HG03460 (cell line): ENCODE measurements at regions not wholly inside any gene's neighbourhood (a gene's known extent, or its start where the extent isn't known, plus 50 kb on each side); places are given as distances from the start of the nearest gene placed in this dataset.
"Not testable (repeated sequence)": the region's sequence is repeated elsewhere in the genome, so short reads cannot be mapped to it uniquely, and the experiment has no call there.

ENCODE experiments used
- ATAC-seq: cut with Tn5 transposase; IDR thresholded peaks from one replicate; pipeline ENCODE4 v1.9.1; 2021; ENCODE audit not compliant: unreplicated experiment

DNA sequence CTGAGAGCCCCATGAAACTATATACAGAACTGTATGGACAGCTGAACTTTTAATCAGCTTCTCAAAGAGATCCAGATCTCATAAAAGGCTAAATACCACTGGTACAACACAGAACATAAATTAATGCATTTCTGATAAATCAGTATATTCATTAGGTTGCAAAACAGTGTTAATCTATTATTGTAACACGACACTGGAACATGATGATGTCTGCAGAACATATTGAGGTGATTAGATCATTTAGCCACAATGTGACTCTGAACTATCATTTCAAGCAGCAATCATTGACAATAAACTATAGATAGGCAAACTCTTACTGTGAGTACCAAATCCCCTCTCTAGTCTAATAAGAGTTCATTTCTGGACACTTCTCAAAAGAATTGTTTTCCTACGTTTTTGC, 50.3 kb downstream of the GASK1B start:
- ATAC-seq = no peak

DNA sequence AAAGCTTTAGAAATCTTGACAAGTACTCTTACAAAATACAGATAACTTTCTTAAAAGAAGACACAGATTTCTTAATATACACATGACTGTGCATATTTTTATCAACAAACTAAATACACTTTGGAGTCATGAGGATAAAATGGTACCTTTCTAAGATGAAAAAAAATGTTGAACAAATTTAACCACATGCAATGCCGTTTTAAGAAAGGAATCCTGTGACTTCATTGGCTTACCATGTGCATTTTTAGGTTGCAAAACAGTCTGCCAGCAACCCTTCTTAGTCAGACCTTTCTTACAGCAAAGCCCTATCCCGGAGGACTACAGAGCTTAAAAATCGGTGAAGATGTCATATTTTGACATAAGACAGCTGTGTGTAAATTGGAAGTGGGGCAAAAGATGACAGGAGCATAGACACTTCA, 51.7 kb downstream of the GASK1B start:
- no peak for ATAC-seq

DNA sequence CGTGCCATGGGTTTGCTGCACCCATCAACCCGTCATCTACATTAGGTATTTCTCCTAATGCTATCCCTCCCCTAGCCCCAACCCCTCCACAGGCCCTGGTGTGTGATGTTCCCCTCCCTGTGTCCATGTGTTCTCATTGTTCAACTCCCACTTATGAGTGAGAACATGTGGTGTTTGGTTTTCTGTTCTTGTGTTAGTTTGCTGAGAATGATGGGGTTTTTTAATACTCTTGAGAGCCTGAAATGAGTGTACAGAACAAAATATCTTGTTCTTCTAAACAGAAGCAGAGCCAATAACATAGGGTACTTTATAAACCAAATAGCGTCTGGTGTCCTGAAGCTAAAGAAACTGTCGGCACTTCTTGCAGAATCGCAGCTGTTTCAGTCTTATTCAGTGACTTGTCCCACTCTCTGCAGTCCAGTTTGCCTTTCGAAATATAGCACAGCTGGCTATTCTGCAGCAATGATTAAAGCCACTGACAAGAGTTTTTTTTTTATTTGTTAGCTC, 52.1 kb downstream of the GASK1B start:
- ATAC-seq = not testable (repeated sequence)

DNA sequence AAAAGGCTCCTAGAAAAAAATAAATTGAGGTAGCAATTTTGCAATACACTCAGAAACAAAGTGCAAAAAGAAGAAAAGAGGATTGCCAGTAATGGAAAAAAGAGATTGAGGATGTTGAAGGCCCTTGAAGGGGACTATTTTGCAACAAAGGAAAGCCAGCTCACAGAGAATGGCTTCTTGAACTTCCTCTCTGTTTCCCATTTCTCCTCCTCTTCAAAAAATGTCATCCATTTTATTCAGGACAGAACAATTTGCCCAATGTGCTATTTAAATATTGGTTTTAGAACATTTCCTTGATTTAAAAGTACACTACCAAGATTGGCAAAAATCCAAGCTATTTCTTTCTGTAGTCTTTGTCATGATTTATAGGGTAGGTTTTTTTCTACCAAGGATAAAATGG, 60.2 kb downstream of the GASK1B start:
- ATAC-seq = no peak

DNA sequence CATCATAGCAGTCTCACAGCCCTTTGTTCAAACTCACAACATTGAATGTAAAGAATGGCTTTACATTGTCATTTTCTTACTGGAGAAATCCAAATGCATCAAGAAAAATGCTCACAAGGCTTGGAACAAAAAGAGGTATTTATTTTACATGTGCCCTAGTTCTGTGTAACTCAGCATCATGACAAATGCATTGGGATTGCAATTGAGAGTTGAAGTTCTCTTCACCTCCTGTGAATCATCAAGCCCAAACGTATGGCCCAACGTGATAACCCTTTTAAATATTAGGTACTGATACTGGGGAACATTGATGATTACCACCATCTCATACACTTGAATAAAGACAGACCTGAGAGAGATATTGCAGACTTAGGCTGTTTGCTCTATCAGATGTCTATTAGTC, 61.6 kb downstream of the GASK1B start:
- no peak for ATAC-seq

DNA sequence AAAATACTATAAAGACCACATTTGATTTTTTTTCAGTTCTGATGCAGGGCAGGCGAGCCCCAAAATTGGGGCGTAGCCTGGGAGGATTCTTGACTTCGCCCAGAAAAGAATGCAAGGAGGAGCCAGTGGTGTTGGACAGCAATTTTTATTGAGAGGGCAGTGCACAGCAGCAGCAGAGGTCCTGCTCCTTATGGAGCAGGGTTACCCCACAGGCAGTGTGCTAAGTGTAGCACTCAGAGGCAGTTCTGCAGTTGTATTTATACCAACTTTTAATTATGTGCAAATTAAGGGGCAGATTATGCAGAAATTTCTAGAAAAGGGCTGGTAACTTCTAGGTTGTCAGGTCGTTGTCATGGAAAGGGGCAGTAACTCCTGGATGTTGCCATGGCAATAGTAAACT, 69.9 kb downstream of the GASK1B start:
- no peak for ATAC-seq

DNA sequence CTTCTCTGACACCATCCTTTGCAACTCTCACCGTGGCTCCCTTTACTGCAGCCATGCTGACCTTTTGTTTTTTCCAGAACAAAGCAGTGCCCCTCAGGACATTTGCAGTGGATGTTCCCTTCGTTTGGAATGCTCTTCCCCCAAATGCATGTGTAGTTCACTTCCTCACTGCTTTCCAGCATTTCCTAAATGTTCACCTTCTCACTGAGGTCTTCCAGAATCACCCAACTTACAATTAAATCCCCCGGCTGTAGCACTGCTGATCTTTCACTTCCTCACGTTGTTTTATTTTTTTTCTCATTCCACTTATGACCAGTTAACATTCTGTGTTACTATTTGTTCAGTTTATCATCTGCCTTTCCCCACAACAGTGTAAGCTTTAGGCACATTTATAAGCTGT, 73.1 kb downstream of the GASK1B start:
- ATAC-seq = no peak

DNA sequence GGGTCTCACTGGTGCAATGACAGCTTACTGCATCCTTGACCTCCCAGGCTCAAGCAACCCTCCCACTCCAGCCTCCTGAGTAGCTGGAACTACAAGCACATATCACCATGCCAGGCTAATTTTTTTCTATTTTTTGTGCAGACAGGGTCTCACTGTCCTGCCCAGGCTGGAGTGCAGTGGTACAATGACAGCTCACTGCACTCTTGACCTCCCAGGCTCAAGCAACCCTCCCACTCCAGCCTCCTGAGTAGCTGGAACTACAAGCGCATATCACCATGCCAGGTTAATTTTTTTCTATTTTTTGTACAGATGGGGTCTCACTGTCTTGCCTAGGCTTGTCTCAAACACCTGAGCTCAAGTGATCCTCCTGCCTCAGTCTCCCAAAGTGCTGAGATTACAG, 74.0 kb downstream of the GASK1B start:
- ATAC-seq = no peak

DNA sequence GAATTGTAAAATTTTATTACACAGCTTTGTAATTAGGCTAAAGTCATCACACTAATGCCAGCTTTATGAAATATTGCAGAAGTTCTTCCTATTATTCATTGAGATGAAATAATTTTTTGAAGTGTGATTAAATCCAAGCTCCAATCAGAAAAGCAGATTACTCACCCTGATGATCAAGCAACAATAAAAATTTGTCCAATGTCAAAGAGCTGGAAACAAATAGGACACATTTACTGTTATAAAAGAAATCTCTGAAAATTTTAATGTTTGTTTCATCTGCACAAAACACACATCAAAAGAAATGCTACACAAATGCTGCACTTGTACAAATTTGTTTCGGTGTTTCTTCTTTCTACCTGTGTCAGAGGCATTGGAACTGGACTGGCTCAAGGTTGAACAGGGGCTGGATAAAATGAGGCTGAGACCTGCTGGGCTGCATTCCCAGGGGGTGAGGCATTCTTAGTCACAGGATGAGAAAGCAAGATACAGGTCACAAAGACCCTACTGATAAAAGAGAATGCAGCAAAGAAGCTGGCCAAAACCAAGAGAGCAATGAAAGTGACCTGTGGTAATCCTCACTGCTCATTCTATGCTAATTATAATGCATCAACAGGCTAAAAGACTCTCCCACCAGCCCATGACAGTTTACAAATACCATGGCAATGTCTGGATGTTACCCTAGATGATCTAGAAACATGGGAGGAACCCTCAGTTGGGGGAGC, 78.3 kb downstream of the GASK1B start:
- no peak for ATAC-seq

DNA sequence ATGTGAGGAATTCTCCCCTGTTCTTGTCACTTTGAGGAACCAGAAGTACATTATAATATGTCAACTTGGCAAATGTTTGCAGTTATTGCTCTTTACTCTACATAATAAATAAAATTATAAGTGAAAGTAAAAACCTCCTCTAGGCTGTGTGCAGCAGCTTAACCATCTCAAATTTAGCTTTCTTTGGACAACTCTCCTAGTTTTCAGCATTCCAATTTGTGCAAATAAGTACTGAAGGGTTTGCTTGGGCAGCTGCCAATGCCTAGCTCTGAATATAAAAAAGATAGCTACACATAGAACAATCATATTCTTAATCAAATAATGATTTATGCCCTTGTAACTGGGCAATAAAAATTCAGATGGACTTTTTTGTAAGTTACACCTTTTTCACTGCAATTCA, 82.5 kb downstream of the GASK1B start:
- ATAC-seq = no peak

DNA sequence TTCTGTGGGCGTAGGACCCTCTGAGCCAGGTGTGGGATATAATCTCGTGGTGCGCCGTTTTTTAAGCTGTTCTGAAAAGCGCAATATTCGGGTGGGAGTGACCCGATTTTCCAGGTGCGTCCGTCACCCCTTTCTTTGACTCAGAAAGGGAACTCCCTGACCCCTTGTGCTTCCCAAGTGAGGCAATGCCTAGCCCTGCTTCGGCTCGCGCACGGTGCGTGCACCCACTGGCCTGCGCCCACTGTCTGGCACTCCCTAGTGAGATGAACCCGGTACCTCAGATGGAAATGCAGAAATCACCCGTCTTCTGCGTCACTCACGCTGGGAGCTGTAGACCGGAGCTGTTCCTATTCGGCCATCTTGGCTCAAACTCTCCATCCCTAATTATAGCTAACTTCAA, 82.9 kb downstream of the GASK1B start:
- not testable (repeated sequence) for ATAC-seq

DNA sequence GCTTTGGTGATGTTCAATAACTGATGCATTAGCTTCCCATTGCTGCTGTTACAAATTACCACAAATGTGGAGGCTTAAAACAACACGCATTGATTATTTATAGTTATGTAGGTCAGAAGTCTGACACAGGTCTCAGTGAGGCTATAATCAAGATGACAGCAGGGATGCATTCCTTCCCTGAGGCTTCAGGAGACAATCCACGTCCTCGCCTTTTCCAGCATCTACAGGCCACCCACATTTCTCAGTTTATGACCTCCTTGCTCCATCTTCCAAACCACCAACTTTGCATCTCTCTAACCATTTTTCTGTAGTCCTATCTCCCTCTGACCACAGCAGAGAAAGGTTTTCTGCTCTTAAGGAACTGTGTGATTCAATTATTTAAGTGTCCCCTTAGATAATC, 92.5 kb downstream of the GASK1B start:
- no peak for ATAC-seq

DNA sequence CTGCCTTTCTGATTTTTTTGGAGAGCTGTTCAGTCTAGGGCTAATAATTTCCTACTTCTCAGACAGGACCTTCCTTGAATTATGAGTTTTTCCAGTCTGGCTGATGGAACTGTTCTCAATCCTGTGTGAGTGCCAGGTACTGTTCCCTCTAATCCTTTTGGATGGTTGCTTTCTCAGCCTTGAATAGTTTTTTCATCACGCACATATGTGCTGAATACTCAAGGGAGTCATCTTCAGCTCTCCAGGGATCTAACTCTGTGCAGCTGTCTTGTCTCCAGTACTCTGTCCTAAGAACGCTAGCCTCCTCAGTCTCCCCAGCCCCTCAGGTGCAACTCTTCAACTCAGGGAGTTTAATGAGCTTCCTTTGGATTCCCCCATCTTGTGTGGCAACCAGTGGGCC, 93.2 kb downstream of the GASK1B start:
- no peak for ATAC-seq

DNA sequence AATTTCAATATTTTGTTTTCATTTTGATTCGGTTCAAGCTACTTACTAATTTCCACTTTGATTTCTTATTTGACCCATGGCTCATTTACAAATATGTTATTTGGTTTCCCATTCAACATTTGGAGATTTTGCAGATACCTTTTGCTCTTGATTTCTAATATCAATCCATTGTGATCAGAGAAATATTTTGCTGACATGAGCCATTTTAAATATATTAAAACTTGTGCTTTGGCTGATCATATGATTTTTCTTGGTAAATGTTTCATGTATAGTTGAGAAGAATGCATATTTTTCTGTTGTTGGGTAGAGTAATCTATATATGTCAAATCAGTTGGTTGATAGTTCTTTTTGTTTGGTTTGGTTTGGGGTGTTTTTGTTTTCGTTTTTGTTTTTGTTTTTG, 95.0 kb downstream of the GASK1B start:
- no peak for ATAC-seq

DNA sequence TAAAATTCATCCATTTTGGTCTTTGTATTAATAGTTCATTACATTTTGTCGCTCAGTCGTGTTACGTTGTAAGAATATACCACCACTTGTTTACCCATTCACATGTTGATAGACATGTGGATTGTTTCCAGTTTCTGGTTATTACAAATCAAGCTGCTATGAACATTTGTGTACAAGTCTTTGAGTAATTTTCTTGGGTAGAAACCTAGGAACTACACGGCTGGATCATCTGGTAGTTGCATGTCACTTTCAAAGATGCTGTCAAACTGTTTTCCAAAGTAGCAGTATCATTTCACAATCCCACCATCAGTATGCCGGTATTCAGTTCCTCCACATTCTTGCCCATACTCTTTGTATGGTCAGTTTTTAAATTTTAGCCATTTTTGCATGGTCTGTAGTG, 98.0 kb downstream of the GASK1B start:
- no peak for ATAC-seq

DNA sequence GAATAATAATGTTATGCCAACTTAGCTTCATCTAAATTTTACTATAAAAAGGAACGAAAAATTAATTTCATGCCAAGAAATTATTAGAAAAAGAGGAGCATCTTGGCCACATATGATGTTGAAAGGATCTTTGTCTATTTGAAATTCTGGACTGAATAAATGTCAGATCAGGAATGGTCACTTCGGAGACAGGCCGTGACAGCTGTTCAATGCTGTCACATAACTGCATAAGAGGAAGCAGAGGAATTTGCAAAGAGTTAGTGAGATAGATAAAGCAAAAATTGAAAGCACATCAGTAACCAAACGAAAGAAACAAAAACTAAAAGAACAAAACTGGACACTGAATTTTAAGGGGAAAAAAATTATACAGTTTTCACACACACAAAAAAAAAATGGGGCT, 100.9 kb downstream of the GASK1B start:
- no peak for ATAC-seq

DNA sequence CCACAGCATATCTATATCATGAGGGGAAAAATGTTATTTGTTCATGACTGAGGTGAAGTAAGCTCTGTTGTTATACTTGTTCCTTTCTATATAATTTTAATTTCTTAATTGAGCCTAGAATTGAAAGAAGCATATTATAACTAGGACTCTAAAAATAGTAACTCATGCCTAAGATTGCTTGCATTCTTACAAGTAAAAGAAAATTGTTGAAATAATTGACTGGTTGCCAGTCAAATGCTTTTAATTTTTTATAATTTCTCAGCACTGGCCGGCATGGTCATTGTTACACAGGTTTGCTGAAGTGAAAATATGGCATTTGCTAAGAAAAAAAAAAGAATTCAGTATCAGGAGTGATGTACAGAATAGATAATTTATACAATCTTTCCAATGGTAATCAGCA, 104.8 kb downstream of the GASK1B start:
- ATAC-seq = no peak

DNA sequence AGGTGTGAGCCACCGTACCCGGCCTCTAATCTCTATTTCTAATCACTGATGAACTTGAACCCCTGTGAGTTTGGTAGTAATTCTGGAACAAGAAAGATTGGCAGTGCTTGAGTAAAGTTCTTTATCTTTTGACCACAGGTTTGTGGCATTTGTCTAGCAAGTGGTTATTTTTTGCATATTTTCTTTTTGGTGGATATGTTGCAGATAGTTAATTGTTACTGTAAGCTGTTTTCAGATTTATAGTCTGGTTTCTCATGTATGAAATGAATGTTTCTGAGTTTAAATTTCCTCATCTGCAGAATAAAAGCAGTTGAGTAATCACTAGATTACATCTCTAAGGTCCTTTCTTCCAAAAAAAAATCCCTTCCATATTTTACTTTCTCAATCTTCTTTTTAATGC, 105.2 kb downstream of the GASK1B start:
- no peak for ATAC-seq

DNA sequence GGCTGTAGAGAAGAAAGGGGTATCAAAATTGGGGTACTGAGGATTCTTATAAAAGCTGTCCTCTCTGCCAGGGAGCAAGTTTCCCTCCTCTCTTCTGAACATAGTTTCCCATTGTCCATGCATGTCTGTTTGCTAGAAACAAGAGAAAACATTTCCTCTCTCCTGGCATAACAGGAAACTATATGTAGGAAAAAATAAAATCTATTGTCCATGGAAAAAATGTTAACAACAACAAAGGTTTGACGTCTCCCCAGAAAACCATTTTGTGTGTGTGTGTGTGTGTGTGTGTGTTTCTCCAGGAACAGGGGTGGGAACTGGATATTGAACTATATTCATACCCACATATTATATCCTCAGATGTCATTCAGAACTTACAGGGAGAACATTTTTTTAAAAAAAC, 107.2 kb downstream of the GASK1B start:
- ATAC-seq = no peak

DNA sequence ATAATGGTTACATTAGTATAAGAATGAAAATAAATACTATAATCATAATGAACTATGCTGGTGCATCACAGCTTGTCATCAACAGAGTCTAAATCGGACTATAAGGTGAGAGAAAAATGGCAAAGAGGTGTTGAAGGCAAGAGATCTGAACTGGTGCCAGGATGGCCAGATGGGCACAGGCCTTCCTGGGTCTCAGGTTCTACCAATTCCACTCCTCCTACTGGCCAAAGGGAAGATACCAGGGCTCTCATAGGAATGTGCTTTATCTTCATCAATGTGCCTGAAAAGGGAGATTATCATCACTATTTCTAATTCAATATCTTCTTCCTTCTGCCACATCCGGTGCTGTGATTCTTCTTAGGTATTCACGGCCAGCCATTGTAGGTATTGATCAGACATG, 107.6 kb downstream of the GASK1B start:
- no peak for ATAC-seq

DNA sequence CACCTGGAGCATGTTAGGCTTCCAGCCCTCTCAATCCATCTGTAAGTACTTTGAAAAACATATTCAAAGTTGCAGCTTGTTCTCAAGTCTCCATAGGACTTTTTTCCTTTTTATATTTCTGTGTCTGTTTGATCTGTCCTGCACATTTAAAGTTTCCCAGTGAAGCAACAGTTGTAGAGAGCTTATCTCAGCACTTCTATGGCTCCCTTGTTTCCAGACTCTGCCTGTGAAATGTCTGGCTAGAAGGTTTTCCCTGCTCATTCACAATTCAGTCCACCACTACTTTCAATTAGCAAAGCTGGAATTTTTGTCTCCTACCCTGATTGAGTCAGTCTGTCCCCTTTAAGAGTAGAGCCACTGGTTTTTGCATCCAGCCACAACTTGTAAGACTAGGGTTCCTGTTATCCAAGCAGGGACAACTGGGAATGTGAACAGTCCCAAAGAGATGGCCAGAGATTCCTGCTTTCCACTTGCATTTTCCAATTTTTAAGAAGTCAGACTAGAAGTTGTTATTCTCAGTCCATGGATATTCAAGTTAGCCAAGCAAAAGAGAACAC, 116.1 kb downstream of the GASK1B start:
- ATAC-seq = no peak

DNA sequence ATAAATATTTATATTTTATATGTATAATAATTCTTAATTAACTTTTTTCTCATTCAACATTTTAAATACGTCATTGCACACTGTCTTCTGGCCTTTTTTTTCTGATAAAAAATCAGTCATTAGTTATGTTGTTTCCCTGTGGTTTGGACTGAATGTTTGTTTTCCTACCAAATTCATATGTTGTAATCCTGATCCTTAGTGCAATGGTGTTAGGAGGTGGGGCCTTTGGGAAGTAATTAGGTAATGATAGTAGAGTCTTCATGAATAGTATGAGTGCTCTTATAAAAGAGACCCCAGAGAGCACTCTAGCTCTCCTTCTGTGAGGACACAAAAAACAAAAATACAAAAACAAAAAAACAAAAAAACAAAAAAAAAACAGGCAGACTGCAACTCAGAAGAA, 117.2 kb downstream of the GASK1B start:
- no peak for ATAC-seq

DNA sequence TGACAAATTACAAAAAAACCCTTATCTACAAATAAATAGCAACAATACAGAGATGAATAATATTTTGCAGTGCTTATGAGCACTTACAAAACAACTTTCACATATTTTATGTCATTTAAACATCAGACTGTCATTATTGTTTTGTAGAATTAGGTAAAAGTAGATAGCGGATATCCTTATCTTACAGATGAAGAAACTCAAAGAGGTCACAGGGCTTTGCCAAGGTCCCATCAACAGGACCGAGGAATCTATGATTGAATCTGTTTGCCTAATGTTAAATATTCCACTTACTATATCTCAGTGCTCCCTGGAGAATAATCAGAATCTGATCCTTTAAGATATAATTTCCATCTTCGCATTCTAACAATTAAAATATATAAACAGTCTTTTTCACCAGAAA, 119.0 kb downstream of the GASK1B start:
- no peak for ATAC-seq
